Lower leg skin (tissue), 4 donors: ENCODE measurements at regions not wholly inside any gene's neighbourhood (a gene's known extent, or its start where the extent isn't known, plus 50 kb on each side); places are given as distances from the start of the nearest gene placed in this dataset.
"Not testable (repeated sequence)": the region's sequence is repeated elsewhere in the genome, so short reads cannot be mapped to it uniquely, and the experiment has no call there.

ENCODE experiments used
- DNase-seq, 2 donors: peaks; one replicate each; pipeline ENCODE4 v3.0.0-alpha.2; 2019; ENCODE audit warnings: low spot score in 2 of 2
- H3K4me3 ChIP-seq: fragments of 200-600 bp; sonication (generic); 2 replicates; pipeline ENCODE4 v1.5.1; 2017; ENCODE audit warnings: mild to moderate bottlenecking, low read depth; ENCODE audit not compliant: poor library complexity, severe bottlenecking
- POLR2A ChIP-seq, 2 donors: fragments of 450-650 bp; IDR thresholded peaks; one replicate each; pipeline ENCODE4 v1.6.1; 2016 to 2017; ENCODE audit warnings: antibody characterized with exemption in 2 of 2, mild to moderate bottlenecking in 1 of 2, moderate library complexity in 1 of 2
- WGBS, 2 donors: methylation state at CpG; one replicate each; pipeline ENCODE4 v1.1.5; 2018; 5-methylcytosine and 5-hydroxymethylcytosine counted together
- intact Hi-C: fragments of 100-400 bp; cut with DNase I; formaldehyde crosslinking; loops from one replicate; pipeline ENCODE4 v1.15.0; 2023; ENCODE audit warnings: low total_unique reads
- TF ChIP-seq, protein P1 (sequence below), 3 donors: fragments of 450-650 bp; IDR thresholded peaks; one replicate each; pipeline ENCODE4 v1.5.1; 2016; ENCODE audit warnings: antibody characterized with exemption in 3 of 3, mild to moderate bottlenecking in 3 of 3, moderate library complexity in 2 of 3

- TF ChIP-seq POLR2A (IDR thresholded peaks at IDR 0.05) = no peak
- TF ChIP-seq, protein P1, sequence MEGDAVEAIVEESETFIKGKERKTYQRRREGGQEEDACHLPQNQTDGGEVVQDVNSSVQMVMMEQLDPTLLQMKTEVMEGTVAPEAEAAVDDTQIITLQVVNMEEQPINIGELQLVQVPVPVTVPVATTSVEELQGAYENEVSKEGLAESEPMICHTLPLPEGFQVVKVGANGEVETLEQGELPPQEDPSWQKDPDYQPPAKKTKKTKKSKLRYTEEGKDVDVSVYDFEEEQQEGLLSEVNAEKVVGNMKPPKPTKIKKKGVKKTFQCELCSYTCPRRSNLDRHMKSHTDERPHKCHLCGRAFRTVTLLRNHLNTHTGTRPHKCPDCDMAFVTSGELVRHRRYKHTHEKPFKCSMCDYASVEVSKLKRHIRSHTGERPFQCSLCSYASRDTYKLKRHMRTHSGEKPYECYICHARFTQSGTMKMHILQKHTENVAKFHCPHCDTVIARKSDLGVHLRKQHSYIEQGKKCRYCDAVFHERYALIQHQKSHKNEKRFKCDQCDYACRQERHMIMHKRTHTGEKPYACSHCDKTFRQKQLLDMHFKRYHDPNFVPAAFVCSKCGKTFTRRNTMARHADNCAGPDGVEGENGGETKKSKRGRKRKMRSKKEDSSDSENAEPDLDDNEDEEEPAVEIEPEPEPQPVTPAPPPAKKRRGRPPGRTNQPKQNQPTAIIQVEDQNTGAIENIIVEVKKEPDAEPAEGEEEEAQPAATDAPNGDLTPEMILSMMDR (IDR thresholded peaks at IDR 0.05) = no peak
- 74 to 80% methylated on average over 6 of the region's 6 CpGs for WGBS, 2 donors
- H3K4me3 ChIP-seq = no peak overlapping the region
- DNase-seq = no peak
- intact Hi-C loops = no loop called here
Measured at GRCh38 chr17:13885953-13886889, 183.1 kb upstream of the COX10 start.

DNA sequence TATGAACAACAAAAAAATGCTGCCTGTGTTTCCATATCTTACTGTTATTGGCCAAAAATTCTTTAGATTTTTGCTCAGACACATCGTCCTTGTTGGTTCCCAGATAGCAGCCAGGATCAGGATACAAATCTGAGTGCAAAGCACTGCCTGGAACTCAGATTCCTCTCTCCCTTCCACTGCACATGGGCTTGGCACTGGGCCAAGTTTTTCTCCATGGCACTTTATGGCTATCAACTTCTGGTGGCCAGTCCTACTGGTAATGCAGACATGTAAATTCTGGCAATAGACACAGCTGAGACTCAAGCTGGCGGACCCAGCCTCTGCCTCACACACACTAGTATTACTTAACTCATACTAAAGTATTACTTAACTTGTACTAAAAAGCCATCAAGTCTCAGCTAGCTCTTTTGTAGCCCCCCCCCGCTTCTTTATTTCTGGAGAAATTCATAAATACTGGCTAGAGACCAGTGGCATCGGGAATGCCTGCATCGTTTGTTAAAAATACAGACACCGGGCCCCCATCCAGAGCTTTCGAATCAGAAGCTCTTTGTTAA, 181.2 kb upstream of the COX10 start:
- intact Hi-C loops = no loop called here
- TF ChIP-seq, protein P1 (IDR thresholded peaks at IDR 0.05) = no peak
- no peak overlapping the region for H3K4me3 ChIP-seq
- DNase-seq = no peak
- 75 to 82% methylated on average over 7 of the region's 7 CpGs for WGBS, 2 donors

DNA sequence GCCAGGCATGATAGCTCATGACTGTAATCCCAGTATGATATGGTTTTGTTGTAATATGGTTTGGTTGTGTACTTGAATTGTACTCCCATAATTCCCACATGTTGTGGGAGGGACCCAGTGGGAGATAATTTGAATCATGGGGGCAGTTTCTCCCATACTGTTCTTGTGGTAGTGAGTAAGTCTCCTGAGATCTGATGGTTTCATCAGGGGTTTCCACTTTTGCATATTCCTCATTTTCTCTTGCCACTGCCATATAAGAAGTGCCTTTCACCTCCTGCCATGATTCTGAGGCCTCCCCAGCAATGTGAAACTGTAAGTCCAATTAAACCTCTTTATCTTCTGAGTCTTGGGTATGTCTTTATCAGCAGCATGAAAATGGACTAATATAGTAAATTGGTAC, 160.3 kb upstream of the COX10 start:
- intact Hi-C loops, DNase-seq: not testable (repeated sequence)

GRCh38 chr17:13909901-13910519, 159.3 kb upstream of the COX10 start:
- TF ChIP-seq POLR2A (IDR thresholded peaks at IDR 0.05) = no peak
- no peak overlapping the region for H3K4me3 ChIP-seq
- DNase-seq = no peak
- 89 to 95% methylated on average over 11 of the region's 11 CpGs for WGBS, 2 donors
- intact Hi-C loops = no loop called here

More for the DNA sequence above, 160.3 kb upstream of the COX10 start:
- not testable (repeated sequence) for H3K4me3 ChIP-seq

DNA sequence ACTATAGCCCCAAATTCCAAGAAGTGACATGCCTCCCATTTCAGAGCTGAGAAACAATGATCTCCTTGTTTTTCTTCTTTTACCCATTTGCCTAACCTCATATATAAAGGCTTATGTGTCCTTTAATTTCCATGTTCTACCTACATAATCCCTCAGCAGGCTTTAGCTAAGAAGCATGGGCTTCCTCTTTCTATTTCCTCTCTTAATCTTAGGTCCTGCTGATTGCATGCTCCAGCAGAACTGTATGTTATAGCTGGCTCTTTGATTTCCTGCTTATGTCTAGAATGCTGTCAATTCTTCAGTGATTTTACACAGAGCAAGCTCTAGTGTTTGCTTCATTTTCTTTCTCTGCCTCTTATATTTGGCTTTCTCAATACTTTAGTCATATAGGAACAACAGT, 151.7 kb upstream of the COX10 start:
- intact Hi-C loops = no loop called here
- TF ChIP-seq, protein P1 (IDR thresholded peaks at IDR 0.05) = no peak
- TF ChIP-seq POLR2A (IDR thresholded peaks at IDR 0.05) = no peak

GRCh38 chr17:13918247-13918646, 151.1 kb upstream of the COX10 start:
- intact Hi-C loops = no loop called here
- WGBS, 2 donors = 81 to 83% methylated on average over 4 of the region's 4 CpGs
- DNase-seq = no peak
- no peak overlapping the region for H3K4me3 ChIP-seq
- TF ChIP-seq POLR2A (IDR thresholded peaks at IDR 0.05) = no peak
- TF ChIP-seq, protein P1 (IDR thresholded peaks at IDR 0.05) = no peak

More for the DNA sequence above, 151.7 kb upstream of the COX10 start:
- no peak overlapping the region for H3K4me3 ChIP-seq
- DNase-seq = no peak
